ENCODE measurements at regions not wholly inside any gene's neighbourhood (a gene's known extent, or its start where the extent isn't known, plus 50 kb on each side); places are given as distances from the start of the nearest gene placed in this dataset.
"Not testable (repeated sequence)": the region's sequence is repeated elsewhere in the genome, so short reads cannot be mapped to it uniquely, and the experiment has no call there.

- no peak for DNase-seq
These were observed 585.8 kb downstream of the ADGRL2 start for GRCh38 chr1:82386365-82387011.

GRCh38 chr1:82384776-82385175 lies 584.0 kb downstream of the ADGRL2 start:
- DNase-seq = no peak

DNA sequence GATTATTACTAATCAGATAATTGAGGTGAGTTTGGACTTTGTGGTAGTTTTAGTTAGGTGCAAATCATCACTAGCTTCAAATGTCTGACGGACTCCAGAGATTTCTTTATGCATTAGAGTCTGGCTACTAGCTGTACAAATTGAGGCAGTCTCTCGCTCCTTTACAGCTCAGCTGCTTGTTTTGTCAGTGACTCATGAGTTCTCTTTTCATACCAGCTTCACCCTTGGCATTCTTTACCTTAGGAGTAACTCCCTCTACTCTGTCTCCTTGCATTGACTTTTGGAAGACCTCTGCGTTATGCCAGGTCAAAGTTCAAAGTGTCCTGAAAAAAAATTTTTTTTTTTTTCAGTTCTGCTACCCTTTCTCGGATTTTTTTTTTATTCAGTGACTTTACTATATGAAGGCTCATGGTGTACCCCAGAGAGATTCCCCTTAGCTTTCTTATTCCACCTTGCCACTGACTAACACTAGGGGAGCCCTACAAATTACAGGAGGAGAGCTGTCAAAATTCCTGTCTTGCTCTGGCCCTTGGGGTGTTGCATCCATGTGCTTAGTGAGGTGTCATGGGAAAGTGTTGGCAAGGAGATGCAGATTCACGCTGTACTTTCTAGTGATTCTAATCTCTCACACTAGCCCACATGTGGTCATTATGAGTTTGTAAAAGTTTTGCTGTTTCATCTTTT lies 576.6 kb downstream of the ADGRL2 start:
- DNase-seq = no peak

DNA sequence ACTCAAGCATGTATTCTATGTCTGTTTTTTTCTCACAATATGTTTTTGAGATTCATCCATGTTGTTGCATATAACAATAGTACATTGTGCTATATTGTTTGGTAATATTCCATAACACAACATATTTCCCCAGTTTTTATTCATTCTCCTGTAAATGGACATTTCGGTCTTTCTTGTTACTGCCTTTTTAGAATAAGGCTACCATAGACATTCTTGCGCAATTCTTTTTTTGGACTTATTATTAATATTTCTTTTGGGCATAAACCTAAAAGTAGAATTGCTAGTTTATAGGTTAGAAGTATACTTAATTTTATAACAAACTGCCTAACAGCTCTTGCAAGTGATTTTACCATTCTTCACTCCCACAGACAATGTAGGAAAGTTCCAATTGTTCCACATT lies 573.0 kb downstream of the ADGRL2 start:
- no peak for DNase-seq

DNA sequence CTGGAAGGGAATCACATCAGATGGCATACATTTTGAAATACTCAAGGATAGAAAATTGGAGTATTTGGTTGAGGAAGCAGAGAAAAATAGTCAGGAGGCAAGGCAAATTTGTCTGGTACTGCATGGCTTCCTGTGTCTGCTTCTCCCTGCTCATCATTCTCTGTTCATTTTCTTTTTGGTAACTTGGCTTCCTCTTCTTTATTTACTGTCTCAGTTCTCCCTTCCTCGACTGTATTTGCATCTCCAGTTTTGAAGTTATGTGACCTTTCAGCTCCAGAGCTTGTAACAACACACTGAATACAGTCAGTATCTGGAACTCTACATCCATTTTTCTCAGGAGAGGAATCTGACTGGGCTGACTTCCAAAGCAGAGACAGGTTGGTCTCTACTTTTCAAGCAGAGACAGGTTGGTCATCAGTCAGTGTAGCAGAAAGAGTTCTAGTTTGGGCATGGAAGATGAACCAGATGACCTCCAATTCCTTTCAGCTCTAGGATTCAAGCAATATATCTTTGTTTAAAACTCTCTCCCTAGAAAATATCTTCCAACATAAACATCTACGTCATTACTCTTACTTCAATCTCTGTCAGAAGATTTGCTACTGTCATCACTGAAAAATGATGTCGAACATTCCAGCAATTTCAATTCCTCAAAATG lies 571.2 kb downstream of the ADGRL2 start:
- no peak for DNase-seq

GRCh38 chr1:82367456-82367855 lies 566.7 kb downstream of the ADGRL2 start:
- no peak for DNase-seq

DNA sequence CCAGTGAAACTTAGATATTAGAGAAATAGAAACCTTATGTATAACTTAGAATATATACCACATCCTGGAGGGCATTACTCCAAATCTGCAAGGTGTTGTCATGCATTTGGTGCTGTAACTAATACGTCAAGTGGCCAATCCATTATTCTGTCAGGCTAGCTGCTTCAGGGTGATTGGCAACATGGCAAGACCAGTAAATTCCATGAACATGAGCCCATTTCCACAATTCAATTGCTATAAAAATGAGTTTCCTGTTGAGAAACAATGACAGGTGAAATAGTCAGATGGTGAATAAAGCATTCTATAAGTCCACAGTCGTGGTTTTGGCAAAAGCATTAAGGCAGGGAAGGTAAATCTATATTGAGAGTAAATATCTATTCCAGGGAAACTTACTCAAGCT lies 566.0 kb downstream of the ADGRL2 start:
- no peak for DNase-seq

GRCh38 chr1:82359541-82359940 lies 558.8 kb downstream of the ADGRL2 start:
- not testable (repeated sequence) for DNase-seq

GRCh38 chr1:82358706-82359105 lies 558.0 kb downstream of the ADGRL2 start:
- not testable (repeated sequence) for DNase-seq

DNA sequence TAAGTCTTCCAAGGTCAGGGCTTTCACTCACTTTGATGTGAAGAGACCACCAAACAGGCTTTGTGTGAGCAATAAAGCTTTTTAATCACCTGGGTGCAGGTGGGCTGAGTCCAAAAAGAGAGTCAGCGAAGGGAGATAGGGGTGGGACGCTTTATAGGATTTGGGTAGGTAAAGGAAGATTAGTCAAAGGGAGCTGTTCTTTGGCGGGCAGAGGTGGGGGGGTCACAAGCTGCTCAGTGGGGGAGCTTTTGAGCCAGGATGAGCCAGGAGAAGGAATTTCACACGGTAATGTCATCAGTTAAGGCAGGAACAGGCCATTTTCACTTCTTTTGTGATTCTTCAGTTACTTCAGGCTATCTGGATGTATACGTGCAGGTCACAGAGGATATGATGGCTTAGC lies 553.8 kb downstream of the ADGRL2 start:
- DNase-seq = not testable (repeated sequence)

- no peak for DNase-seq
These were observed 547.8 kb downstream of the ADGRL2 start for GRCh38 chr1:82348487-82348886.

- DNase-seq = no peak
These were observed 545.4 kb downstream of the ADGRL2 start for GRCh38 chr1:82346141-82346540.

DNA sequence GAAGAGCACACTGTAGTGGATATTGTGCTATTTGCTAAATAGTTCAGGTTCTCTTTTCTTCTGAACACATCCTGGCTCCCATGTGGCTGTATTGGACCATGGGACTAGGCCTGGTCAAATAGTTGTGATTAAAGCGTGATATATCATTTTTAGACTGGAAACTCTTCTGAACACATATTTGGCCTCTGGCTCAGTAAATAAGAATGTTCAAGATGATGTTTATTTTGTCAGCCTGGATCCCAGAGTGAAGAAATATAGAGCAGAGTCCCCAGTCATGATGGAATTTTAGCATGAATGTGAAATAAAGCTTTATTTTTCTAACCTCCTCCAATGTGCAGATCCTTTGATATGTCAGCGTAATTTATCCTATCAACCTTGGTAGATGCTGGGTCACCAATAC lies 542.6 kb downstream of the ADGRL2 start:
- no peak for DNase-seq

DNA sequence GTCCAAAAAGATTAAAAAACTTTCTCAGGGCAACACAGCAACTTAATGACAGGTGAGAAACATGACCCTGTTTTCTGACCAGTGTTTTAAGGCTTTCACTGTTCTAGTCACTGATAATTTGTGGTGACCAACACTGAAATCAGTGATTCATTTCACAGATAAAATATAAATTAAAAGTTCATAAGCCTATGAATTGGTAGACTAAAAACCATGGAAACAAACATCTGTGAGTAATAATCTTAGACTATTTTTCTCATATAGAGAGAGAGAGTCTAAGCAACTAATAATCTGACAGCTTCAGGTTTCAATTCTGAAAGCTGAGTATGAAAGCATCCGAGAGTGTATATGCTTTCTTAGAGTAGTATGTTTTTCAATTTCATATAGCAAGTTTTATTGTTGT lies 536.9 kb downstream of the ADGRL2 start:
- no peak for DNase-seq

GRCh38 chr1:82330330-82330729 lies 529.6 kb downstream of the ADGRL2 start:
- DNase-seq = no peak

GRCh38 chr1:82329226-82329625 lies 528.5 kb downstream of the ADGRL2 start:
- DNase-seq = no peak

- DNase-seq = no peak
These were observed 522.6 kb downstream of the ADGRL2 start for GRCh38 chr1:82323144-82323841.

- no peak for DNase-seq
These were observed 521.1 kb downstream of the ADGRL2 start for GRCh38 chr1:82321794-82322193.

GRCh38 chr1:82319546-82319945 lies 518.8 kb downstream of the ADGRL2 start:
- no peak for DNase-seq

DNA sequence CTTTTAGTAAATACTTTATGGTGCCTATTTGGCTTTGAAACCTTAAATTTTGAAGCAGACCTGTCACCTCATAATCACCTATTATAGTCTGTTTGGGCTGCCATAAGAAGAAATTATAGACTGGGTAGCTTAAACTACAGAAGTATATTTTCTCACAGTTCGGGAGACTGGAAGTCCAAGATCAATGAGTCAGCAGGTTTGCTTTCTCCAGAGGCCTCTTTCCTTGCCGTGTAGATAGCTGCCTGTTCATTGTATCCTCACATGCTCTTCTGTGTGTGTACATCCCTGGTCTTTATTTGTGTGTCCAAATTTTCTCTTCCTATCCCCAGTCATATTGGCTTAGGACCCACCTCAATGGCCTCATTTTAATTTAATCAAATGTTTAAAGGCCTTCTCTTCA lies 518.2 kb downstream of the ADGRL2 start:
- no peak for DNase-seq

- DNase-seq = no peak
These were observed 517.5 kb downstream of the ADGRL2 start for GRCh38 chr1:82318265-82318664.

DNA sequence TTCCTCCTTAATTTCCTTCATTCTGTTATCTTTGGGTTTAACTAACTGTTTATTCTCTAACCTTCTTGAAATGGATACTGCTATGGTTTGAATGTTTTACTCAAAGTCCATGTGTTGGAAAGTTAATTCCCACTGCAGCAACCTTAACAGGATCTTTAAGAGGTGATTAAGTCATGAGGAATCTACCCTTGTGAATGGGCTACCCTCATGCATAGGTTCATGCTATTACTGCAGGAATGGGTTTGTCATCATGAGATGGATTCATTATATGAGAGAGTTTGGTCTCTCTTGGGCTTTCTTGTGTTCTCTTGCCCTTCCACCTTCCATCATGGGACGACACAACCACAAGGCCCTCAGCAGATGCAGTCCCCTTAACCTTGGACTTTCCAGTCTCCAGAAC lies 516.9 kb downstream of the ADGRL2 start:
- no peak for DNase-seq

DNA sequence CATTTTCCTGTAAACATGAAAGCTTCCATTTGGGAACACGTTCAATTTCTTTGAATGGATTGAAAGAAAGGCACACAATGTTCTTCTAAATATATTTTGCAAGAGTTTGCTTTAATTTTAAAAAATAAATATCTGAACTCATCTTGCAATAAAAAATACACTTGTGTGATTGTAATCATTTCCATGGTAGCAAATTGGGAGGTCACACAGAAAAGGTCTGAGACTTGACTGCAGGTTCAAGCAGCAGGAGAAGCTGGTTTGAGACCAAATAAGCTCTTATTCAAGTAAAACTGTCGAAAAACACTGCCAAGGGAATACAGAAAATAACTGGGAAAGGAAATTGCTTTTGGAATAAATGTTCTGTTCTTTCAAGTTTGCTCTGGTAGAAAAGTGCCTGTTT lies 498.9 kb downstream of the ADGRL2 start:
- DNase-seq = no peak

DNA sequence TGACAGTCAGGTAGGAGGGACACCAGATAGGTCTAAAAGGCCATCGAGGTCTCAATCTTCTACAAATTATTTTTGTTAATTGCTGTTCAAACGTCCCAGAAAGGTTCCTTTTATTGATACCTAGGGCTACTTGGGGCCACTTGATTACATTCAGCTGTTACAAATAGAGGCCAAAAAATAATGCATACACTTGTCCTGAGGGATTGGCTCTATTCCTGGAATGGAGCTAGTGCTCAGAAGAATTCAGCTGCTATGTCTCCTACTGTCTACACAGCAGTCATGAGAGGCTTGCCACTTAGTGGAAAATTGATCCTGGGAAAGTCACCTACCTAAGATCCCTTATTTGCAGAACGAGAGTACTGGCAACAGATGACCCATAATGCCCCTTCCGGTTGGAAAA lies 498.3 kb downstream of the ADGRL2 start:
- DNase-seq = no peak
